Sigmoid colon (tissue), 6 donors: ENCODE measurements at regions not wholly inside any gene's neighbourhood (a gene's known extent, or its start where the extent isn't known, plus 50 kb on each side); places are given as distances from the start of the nearest gene placed in this dataset.

Experiments
- DNase-seq: peaks from one replicate; pipeline ENCODE4 v3.0.0-alpha.2; 2019
- H3K27ac ChIP-seq, 4 donors: fragments of 200-600 bp; sonication (generic); one replicate each; pipeline ENCODE4 v1.5.1; 2016 to 2019; ENCODE audit warnings: mild to moderate bottlenecking in 1 of 4
- H3K27me3 ChIP-seq, 3 donors: fragments of 200-600 bp; sonication (generic); one replicate each; pipeline ENCODE4 v1.5.1; 2019; ENCODE audit warnings: mild to moderate bottlenecking in 1 of 3
- H3K36me3 ChIP-seq, 4 donors: fragments of 200-600 bp; sonication (generic); one replicate each; pipeline ENCODE4 v1.5.1; 2016 to 2019
- H3K4me1 ChIP-seq, 4 donors: fragments of 200-600 bp; sonication (generic); one replicate each; pipeline ENCODE4 v1.5.1; 2017 to 2019
- H3K4me3 ChIP-seq, 4 donors: fragments of 200-600 bp; sonication (generic); one replicate each; pipeline ENCODE4 v1.5.1; 2017 to 2019; ENCODE audit warnings: mild to moderate bottlenecking in 2 of 4, moderate library complexity in 1 of 4
- H3K9me3 ChIP-seq, 4 donors: fragments of 200-600 bp in 3 of 4; sonication (generic) in 3 of 4; one replicate each; pipeline versions ENCODE4 v1.5.1 to v1.6.1; 2013 to 2019
- CTCF ChIP-seq, 4 experiments: fragments of 450-650 bp in 3 of 4; fragments of 200-600 bp in 1 of 4; IDR thresholded peaks; one replicate each; pipeline ENCODE4 v1.5.1; 2016 to 2019; ENCODE audit warnings: antibody characterized with exemption in 4 of 4, mild to moderate bottlenecking in 3 of 4, moderate library complexity in 2 of 4
- EP300 ChIP-seq, 4 donors: sonication (generic); formaldehyde crosslinking; IDR thresholded peaks; one replicate each; pipeline ENCODE4 v1.6.1; 2017; ENCODE audit warnings: antibody characterized with exemption in 4 of 4
- POLR2A ChIP-seq, 2 donors: fragments of 450-650 bp; IDR thresholded peaks; one replicate each; pipeline ENCODE4 v1.6.1; 2016; ENCODE audit warnings: antibody characterized with exemption in 2 of 2, mild to moderate bottlenecking in 2 of 2, moderate library complexity in 2 of 2
- POLR2AphosphoS5 ChIP-seq, 4 donors: sonication (generic); formaldehyde crosslinking; IDR thresholded peaks; one replicate each; pipeline ENCODE4 v1.6.1; 2017; ENCODE audit warnings: antibody characterized with exemption in 4 of 4
- WGBS, 2 donors: extraction: QIAGEN DNeasy Blood & Tissue Kit; methylation state at CpG; one replicate each; pipeline ENCODE4 v1.1.7; 2013; 5-methylcytosine and 5-hydroxymethylcytosine counted together
- intact Hi-C: fragments of 100-400 bp; cut with DNase I; formaldehyde crosslinking; loops from one replicate; pipeline ENCODE4 v1.15.1; 2023
- donor health status: healthy with polysubstance abuse.
- donor health status: healthy.

- TF ChIP-seq POLR2A (IDR thresholded peaks at IDR 0.05) (no peak), CTCF (IDR thresholded peaks at IDR 0.05) (peak in 2 of 4 experiments; percentile 54 to 71)
- intact Hi-C loops = no loop called here
- Histone ChIP-seq H3K27me3 (peaks cover 0 to 18% (median 0%) of the 10 kb centered on the region in 3 donors), H3K4me1 (no peaks in the 10 kb centered on the region), H3K27ac (no peak overlapping the region), H3K36me3 (no peaks in the 10 kb centered on the region), H3K9me3 (no peaks in the 10 kb centered on the region), H3K4me3 (no peak overlapping the region)
- peak; percentile 73 for DNase-seq
- WGBS, 2 donors = 6 to 7% methylated on average over 19 of the region's 19 CpGs
Observed at GRCh38 chr15:85858586-85859375, 64.1 kb upstream of the KLHL25 start.

GRCh38 chr15:85859671-85860070 is 64.9 kb upstream of the KLHL25 start:
- no peak for DNase-seq
- TF ChIP-seq POLR2A (IDR thresholded peaks at IDR 0.05) (no peak), POLR2AphosphoS5 (IDR thresholded peaks at IDR 0.05) (no peak), CTCF (IDR thresholded peaks at IDR 0.05) (no peak)
- Histone ChIP-seq H3K4me3 (no peak overlapping the region), H3K9me3 (no peaks in the 10 kb centered on the region), H3K27ac (no peak overlapping the region), H3K4me1 (no peaks in the 10 kb centered on the region), H3K27me3 (peaks cover 0 to 18% (median 0%) of the 10 kb centered on the region in 3 donors), H3K36me3 (no peaks in the 10 kb centered on the region)
- intact Hi-C loops = no loop called here
- 72 to 89% methylated on average over 3 of the region's 3 CpGs for WGBS, 2 donors

GRCh38 chr15:85860394-85861161 is 65.9 kb upstream of the KLHL25 start:
- WGBS, 2 donors = 84 to 86% methylated on average over 17 of the region's 17 CpGs
- H3K9me3 ChIP-seq = no peaks in the 10 kb centered on the region
- no peak for DNase-seq
- intact Hi-C loops = no loop called here
- no peaks in the 10 kb centered on the region for H3K4me1 ChIP-seq
- TF ChIP-seq POLR2AphosphoS5 (IDR thresholded peaks at IDR 0.05) (no peak), EP300 (IDR thresholded peaks at IDR 0.05) (no peak), POLR2A (IDR thresholded peaks at IDR 0.05) (no peak), CTCF (IDR thresholded peaks at IDR 0.05) (no peak)
- no peak overlapping the region for H3K4me3 ChIP-seq
- H3K27me3 ChIP-seq = peaks cover 0 to 18% (median 0%) of the 10 kb centered on the region in 3 donors
- H3K36me3 ChIP-seq = no peaks in the 10 kb centered on the region
- H3K27ac ChIP-seq = no peak overlapping the region

GRCh38 chr15:85865070-85865684 is 70.5 kb upstream of the KLHL25 start:
- no peak for DNase-seq
- WGBS, 2 donors = 18 to 20% methylated on average over 6 of the region's 6 CpGs
- intact Hi-C loops = no loop called here

More at GRCh38 chr15:85865070-85865684, 70.5 kb upstream of the KLHL25 start:
- H3K36me3 ChIP-seq = no peaks in the 10 kb centered on the region
- TF ChIP-seq EP300 (IDR thresholded peaks at IDR 0.05) (no peak), POLR2A (IDR thresholded peaks at IDR 0.05) (no peak), CTCF (IDR thresholded peaks at IDR 0.05) (peak in 3 of 4 experiments; percentile 13 to 52 (median 14)), POLR2AphosphoS5 (IDR thresholded peaks at IDR 0.05) (no peak)
- H3K4me1 ChIP-seq = no peaks in the 10 kb centered on the region
- no peak overlapping the region for H3K27ac ChIP-seq
- peaks cover 0 to 13% (median 0%) of the 10 kb centered on the region in 3 donors for H3K27me3 ChIP-seq
- H3K4me3 ChIP-seq = no peak overlapping the region
- H3K9me3 ChIP-seq = no peaks in the 10 kb centered on the region
